Keratinocyte (primary cell): ENCODE measurements at regions not wholly inside any gene's neighbourhood (a gene's known extent, or its start where the extent isn't known, plus 50 kb on each side); places are given as distances from the start of the nearest gene placed in this dataset.

Experiments used
- DNase-seq: peaks from one replicate; pipeline ENCODE4 v3.0.0-alpha.2; 2011; ENCODE audit warnings: low read depth, missing footprints, low spot score
- FAIRE-seq: peaks from 2 replicates; lab custom pipeline; 2011; peaks lifted over from hg19 to GRCh38; lab: Jason Lieb, UNC
- H2AFZ ChIP-seq: 2 replicates; pipeline ENCODE4 v1.6.0; 2012; ENCODE audit warnings: low read length, control low read depth, inconsistent platforms; ENCODE audit not compliant: control insufficient read depth
- H3K27ac ChIP-seq: 2 replicates; pipeline ENCODE4 v1.5.1; 2011; ENCODE audit warnings: low read length; ENCODE audit not compliant: control insufficient read depth, insufficient read depth
- H3K27me3 ChIP-seq: 3 replicates; pipeline ENCODE4 v1.6.0; 2011; ENCODE audit warnings: low read length; ENCODE audit not compliant: control insufficient read depth, insufficient read depth; ENCODE audit errors: extremely low read depth
- H3K36me3 ChIP-seq, 2 experiments: 2 replicates in 1 of 2; 3 replicates in 1 of 2; pipeline ENCODE4 v1.5.1; 2011; ENCODE audit warnings: low read length in 2 of 2, mild to moderate bottlenecking in 1 of 2; ENCODE audit not compliant: control insufficient read depth in 2 of 2, insufficient read depth in 2 of 2; ENCODE audit errors: extremely low read depth in 1 of 2
- H3K4me1 ChIP-seq: 3 replicates; pipeline ENCODE4 v1.5.1; 2011; ENCODE audit warnings: low read length; ENCODE audit not compliant: control insufficient read depth, insufficient read depth; ENCODE audit errors: extremely low read depth
- H3K4me2 ChIP-seq: 3 replicates; pipeline ENCODE4 v1.6.0; 2011; ENCODE audit warnings: low read depth, low read length; ENCODE audit not compliant: control insufficient read depth, insufficient read depth; ENCODE audit errors: extremely low read depth
- H3K4me3 ChIP-seq, 3 experiments: fragments of 200-600 bp in 1 of 3; sonication (generic) in 1 of 3; 2 replicates in 2 of 3; 3 replicates in 1 of 3; pipeline ENCODE4 v1.5.1; 2011 to 2016; ENCODE audit warnings: low read length in 3 of 3, mild to moderate bottlenecking in 3 of 3, control low read depth in 2 of 3, inconsistent platforms in 1 of 3, low read depth in 1 of 3, mixed read lengths in 1 of 3, mixed run types in 1 of 3, moderate library complexity in 1 of 3; ENCODE audit not compliant: control insufficient read depth in 2 of 3, insufficient read depth in 2 of 3; ENCODE audit errors: extremely low read depth in 1 of 3
- H3K79me2 ChIP-seq: 2 replicates; pipeline ENCODE4 v1.6.0; 2012; ENCODE audit warnings: low read length; ENCODE audit not compliant: control insufficient read depth, insufficient read depth
- H3K9ac ChIP-seq: 3 replicates; pipeline ENCODE4 v1.6.0; 2011; ENCODE audit warnings: low read length; ENCODE audit not compliant: control insufficient read depth, insufficient read depth; ENCODE audit errors: extremely low read depth
- H3K9me1 ChIP-seq: 3 replicates; pipeline ENCODE4 v1.6.0; 2011; ENCODE audit warnings: low read length; ENCODE audit not compliant: control insufficient read depth, insufficient read depth; ENCODE audit errors: extremely low read depth
- H3K9me3 ChIP-seq: 2 replicates; pipeline ENCODE4 v1.5.1; 2012; ENCODE audit warnings: low read depth, low read length; ENCODE audit not compliant: control insufficient read depth
- H4K20me1 ChIP-seq: 3 replicates; pipeline ENCODE4 v1.6.0; 2011; ENCODE audit warnings: low read length; ENCODE audit not compliant: control insufficient read depth, insufficient read depth; ENCODE audit errors: extremely low read depth
- EZH2 ChIP-seq: IDR thresholded peaks from one replicate; pipeline ENCODE4 v1.6.1; 2012; ENCODE audit warnings: inconsistent platforms, mild to moderate bottlenecking, low read length, moderate library complexity
- dilution Hi-C: fragments of 300-500 bp; cut with MboI; formaldehyde crosslinking; loops from one replicate; pipeline ENCODE4 v1.7.0; 2020; ENCODE audit warnings: low sequenced_read_pairs; ENCODE audit not compliant: extremely low pct_ligation_motif_present
- TF ChIP-seq, protein P1 (sequence below), 3 experiments: IDR thresholded peaks in 1 of 3; conservative IDR thresholded peaks in 1 of 3; optimal IDR thresholded peaks in 1 of 3; 2 replicates in 2 of 3; 3 replicates in 1 of 3; pipeline versions ENCODE3 to v1.5.1; 2011; ENCODE audit warnings: low read length in 3 of 3, mild to moderate bottlenecking in 3 of 3, moderate library complexity in 2 of 3, control low read depth in 1 of 3, inconsistent platforms in 1 of 3; ENCODE audit not compliant: insufficient read depth in 2 of 3; ENCODE audit errors: extremely low read depth in 1 of 3

DNA sequence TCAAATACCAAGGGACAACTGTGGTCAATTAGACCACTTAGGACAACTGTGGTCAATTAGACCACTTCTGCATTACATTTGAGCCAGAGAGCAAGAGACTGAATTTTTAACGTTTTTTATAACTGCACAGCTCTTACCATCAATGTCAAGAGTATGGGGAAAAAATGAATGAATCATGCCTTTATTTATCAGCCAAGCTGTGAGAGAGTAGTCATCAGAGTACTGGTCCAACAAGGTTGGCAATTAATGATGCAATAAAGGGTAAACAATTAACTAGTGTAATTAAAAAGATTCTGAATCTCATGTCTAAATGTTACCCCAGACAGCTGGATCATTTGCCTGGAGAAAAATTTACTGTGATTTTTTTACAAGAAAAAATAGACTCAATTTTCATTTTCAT is 381.1 kb downstream of the LIG4 start:
- Histone ChIP-seq H3K27ac (no peak overlapping the region), H3K9me1 (no peaks in the 10 kb centered on the region), H3K4me1 (no peaks in the 10 kb centered on the region), H2AFZ (no peak overlapping the region), H3K4me3 (no peak overlapping the region), H3K79me2 (no peaks in the 10 kb centered on the region), H3K4me2 (no peak overlapping the region), H3K9me3 (peaks cover 3% of the 10 kb centered on the region), H3K9ac (no peak overlapping the region), H4K20me1 (no peaks in the 10 kb centered on the region), H3K27me3 (no peaks in the 10 kb centered on the region), H3K36me3 (no peaks in the 10 kb centered on the region)
- dilution Hi-C loops: no loop called here
- no peak for DNase-seq
- FAIRE-seq: no peak
- TF ChIP-seq EZH2: no peak
- TF ChIP-seq, protein P1, sequence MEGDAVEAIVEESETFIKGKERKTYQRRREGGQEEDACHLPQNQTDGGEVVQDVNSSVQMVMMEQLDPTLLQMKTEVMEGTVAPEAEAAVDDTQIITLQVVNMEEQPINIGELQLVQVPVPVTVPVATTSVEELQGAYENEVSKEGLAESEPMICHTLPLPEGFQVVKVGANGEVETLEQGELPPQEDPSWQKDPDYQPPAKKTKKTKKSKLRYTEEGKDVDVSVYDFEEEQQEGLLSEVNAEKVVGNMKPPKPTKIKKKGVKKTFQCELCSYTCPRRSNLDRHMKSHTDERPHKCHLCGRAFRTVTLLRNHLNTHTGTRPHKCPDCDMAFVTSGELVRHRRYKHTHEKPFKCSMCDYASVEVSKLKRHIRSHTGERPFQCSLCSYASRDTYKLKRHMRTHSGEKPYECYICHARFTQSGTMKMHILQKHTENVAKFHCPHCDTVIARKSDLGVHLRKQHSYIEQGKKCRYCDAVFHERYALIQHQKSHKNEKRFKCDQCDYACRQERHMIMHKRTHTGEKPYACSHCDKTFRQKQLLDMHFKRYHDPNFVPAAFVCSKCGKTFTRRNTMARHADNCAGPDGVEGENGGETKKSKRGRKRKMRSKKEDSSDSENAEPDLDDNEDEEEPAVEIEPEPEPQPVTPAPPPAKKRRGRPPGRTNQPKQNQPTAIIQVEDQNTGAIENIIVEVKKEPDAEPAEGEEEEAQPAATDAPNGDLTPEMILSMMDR (optimal IDR thresholded peaks at IDR 0.05 in 1 of 3, IDR thresholded peaks at IDR 0.05 in 1 of 3, conservative IDR thresholded peaks at IDR 0.05 in 1 of 3; ENCODE audit: extremely low read depth in 1 of 3, insufficient read depth in 2 of 3, low read length in 3 of 3): no peak

DNA sequence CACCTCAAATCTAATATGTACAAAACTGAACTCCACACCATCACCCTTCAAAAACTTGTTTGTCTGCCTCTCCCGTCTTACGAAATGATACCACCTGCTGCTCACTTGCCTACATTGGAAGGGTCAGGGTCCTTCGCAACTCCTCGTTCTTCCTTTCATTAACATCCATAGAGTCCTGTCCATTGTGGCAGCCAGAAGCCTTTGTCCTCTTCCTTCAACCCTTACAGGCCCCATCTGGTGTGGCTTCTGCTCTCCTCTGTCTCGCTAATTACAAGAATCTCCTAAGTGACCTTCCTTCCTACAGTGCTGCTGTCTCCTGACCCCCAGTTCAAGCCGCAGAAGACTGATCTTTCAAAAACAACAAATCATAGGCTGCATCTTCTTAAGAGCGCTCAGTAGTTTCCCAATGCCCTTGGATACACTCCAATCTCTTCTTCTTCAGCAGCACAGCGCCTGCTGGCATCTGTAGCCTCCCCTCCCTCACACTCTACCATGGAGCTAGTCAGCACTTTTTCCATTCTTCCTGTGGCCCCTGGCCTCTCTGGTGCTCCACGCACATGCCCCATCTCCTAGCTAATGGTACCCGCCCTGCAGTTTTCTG is 382.7 kb downstream of the LIG4 start:
- H4K20me1 ChIP-seq: no peaks in the 10 kb centered on the region

More for the DNA sequence above, 382.7 kb downstream of the LIG4 start:
- Histone ChIP-seq H2AFZ (no peak overlapping the region), H3K4me2 (no peak overlapping the region), H3K9me3 (peaks cover 3% of the 10 kb centered on the region), H3K27me3 (no peaks in the 10 kb centered on the region), H3K9me1 (no peaks in the 10 kb centered on the region), H3K79me2 (no peaks in the 10 kb centered on the region), H3K36me3 (no peaks in the 10 kb centered on the region), H3K4me3 (no peak overlapping the region), H3K27ac (no peak overlapping the region), H3K4me1 (no peaks in the 10 kb centered on the region), H3K9ac (no peak overlapping the region)
- dilution Hi-C loops: no loop called here
- FAIRE-seq (no peak), DNase-seq (no peak)
- TF ChIP-seq EZH2: no peak
- TF ChIP-seq, protein P1 (optimal IDR thresholded peaks at IDR 0.05 in 1 of 3, IDR thresholded peaks at IDR 0.05 in 1 of 3, conservative IDR thresholded peaks at IDR 0.05 in 1 of 3; ENCODE audit: extremely low read depth in 1 of 3, insufficient read depth in 2 of 3, low read length in 3 of 3): no peak
